ENCODE measurements at regions not wholly inside any gene's neighbourhood (a gene's known extent, or its start where the extent isn't known, plus 50 kb on each side); places are given as distances from the start of the nearest gene placed in this dataset.

- no peaks in the 10 kb centered on the region for H3K9me3 ChIP-seq
- intact Hi-C loops (cut with DNase I), result no loop called here
- H3K4me3 ChIP-seq, result no peak overlapping the region
- H3K27me3 ChIP-seq, result no peaks in the 10 kb centered on the region
- no peaks in the 10 kb centered on the region for H3K4me1 ChIP-seq
- TF ChIP-seq CTCF (IDR thresholded peaks at IDR 0.05), result no peak
- H3K27ac ChIP-seq, result no peak overlapping the region
- H3K9ac ChIP-seq (ENCODE audit: low read depth in 2 of 2, low read length in 2 of 2), result no peak overlapping the region
- DNase-seq, result no peak
- H3K36me3 ChIP-seq, result no peaks in the 10 kb centered on the region
Observed at GRCh38 chr20:20939006-20939405, 167.2 kb downstream of the LINC00237 start.

GRCh38 chr20:20938599-20938998 is 167.6 kb downstream of the LINC00237 start:
- no peak for DNase-seq
- H3K27ac ChIP-seq, result no peak overlapping the region
- no peaks in the 10 kb centered on the region for H3K9me3 ChIP-seq
- no peak for TF ChIP-seq CTCF (IDR thresholded peaks at IDR 0.05)
- H3K4me1 ChIP-seq, result no peaks in the 10 kb centered on the region
- no peak overlapping the region for H3K4me3 ChIP-seq
- no peak overlapping the region for H3K9ac ChIP-seq (ENCODE audit: low read depth in 2 of 2, low read length in 2 of 2)
- intact Hi-C loops (cut with DNase I), result no loop called here
- H3K27me3 ChIP-seq, result no peaks in the 10 kb centered on the region
- H3K36me3 ChIP-seq, result no peaks in the 10 kb centered on the region

- TF ChIP-seq CTCF (IDR thresholded peaks at IDR 0.05), result no peak
- H3K27me3 ChIP-seq, result no peaks in the 10 kb centered on the region
- H3K36me3 ChIP-seq, result no peaks in the 10 kb centered on the region
- H3K27ac ChIP-seq, result no peak overlapping the region
- intact Hi-C loops (cut with DNase I), result no loop called here
- no peak for DNase-seq
- H3K4me1 ChIP-seq, result no peaks in the 10 kb centered on the region
- no peak overlapping the region for H3K4me3 ChIP-seq
- no peak overlapping the region for H3K9ac ChIP-seq (ENCODE audit: low read depth in 2 of 2, low read length in 2 of 2)
- no peaks in the 10 kb centered on the region for H3K9me3 ChIP-seq
Observed at GRCh38 chr20:20938131-20938530, 168.0 kb downstream of the LINC00237 start.

- Histone ChIP-seq H3K27me3 (no peaks in the 10 kb centered on the region), H3K9ac (ENCODE audit: low read depth in 2 of 2, low read length in 2 of 2) (no peak overlapping the region), H3K36me3 (no peaks in the 10 kb centered on the region), H3K4me3 (no peak overlapping the region), H3K27ac (no peak overlapping the region), H3K4me1 (no peaks in the 10 kb centered on the region), H3K9me3 (no peaks in the 10 kb centered on the region)
- intact Hi-C loops (cut with DNase I), result no loop called here
- DNase-seq, result no peak
- TF ChIP-seq CTCF (IDR thresholded peaks at IDR 0.05), result no peak
Observed at GRCh38 chr20:20933142-20933958, 172.8 kb downstream of the LINC00237 start.

- Histone ChIP-seq H3K9ac (ENCODE audit: low read depth in 2 of 2, low read length in 2 of 2) (no peak overlapping the region), H3K36me3 (no peaks in the 10 kb centered on the region), H3K9me3 (no peaks in the 10 kb centered on the region), H3K4me1 (no peaks in the 10 kb centered on the region), H3K27me3 (no peaks in the 10 kb centered on the region), H3K27ac (no peak overlapping the region), H3K4me3 (no peak overlapping the region)
- no peak for DNase-seq
- intact Hi-C loops (cut with DNase I), result no loop called here
- no peak for TF ChIP-seq CTCF (IDR thresholded peaks at IDR 0.05)
Observed at GRCh38 chr20:20932156-20932555, 174.0 kb downstream of the LINC00237 start.

Measured in colonic mucosa (tissue), 4 donors.